ENCODE measurements at regions not wholly inside any gene's neighbourhood (a gene's known extent, or its start where the extent isn't known, plus 50 kb on each side); places are given as distances from the start of the nearest gene placed in this dataset.

GRCh38 chr6:43861212-43861894 is 91.3 kb downstream of the VEGFA start:
- TF ChIP-seq POLR2A (IDR thresholded peaks at IDR 0.05), result no peak
- no peak for TF ChIP-seq CTCF (IDR thresholded peaks at IDR 0.05)
